Heart left ventricle (tissue), 13 donors: ENCODE measurements at regions not wholly inside any gene's neighbourhood (a gene's known extent, or its start where the extent isn't known, plus 50 kb on each side); places are given as distances from the start of the nearest gene placed in this dataset.

Experiments
- CTCF ChIP-seq, 12 donors: fragments of 200-600 bp; sonication (generic) in 4 of 12; IDR thresholded peaks; one replicate each; pipeline versions ENCODE4 v1.5.0 to v1.8.0; 2018 to 2022; ENCODE audit warnings: antibody characterized with exemption in 12 of 12, mild to moderate bottlenecking in 5 of 12
- POLR2A ChIP-seq, 2 donors: fragments of 450-650 bp; IDR thresholded peaks; one replicate each; pipeline ENCODE4 v1.6.1; 2017; ENCODE audit warnings: antibody characterized with exemption in 2 of 2, mild to moderate bottlenecking in 2 of 2, moderate library complexity in 2 of 2
- donor health status: ischemic (EF 13 %, LVEDD 7.1; RV severe dilation, severe dysfunction).
- donor health status: DM: no; HTN: yes; CAD: no.
- donor health status: DM: no; HTN: no; CAD: no.
- donor health status: ischemic (EF 25% LVEDD 6.9; RV normal size, moderate dysfunction).
- donor health status: ischemic (EF 25% LVEDD 5.7; RV mildly dilated, moderate dysfunction).
- donor health status: ischemic (EF 35%, LVEDD 5.7; RV mildly dilated, moderate dysfunction).
- donor health status: nonischemic (EF 11% LVEDD 7.7; RV severe dilation, severe dysfunction).
- donor health status: DM: yes; HTN: yes; CAD: no.
- donor health status: PGD.
- donor health status: ischemic (EF 29% LVEDD 5.4; RV normal size, mild dysfunction).
- donor health status: nonischemic (EF 23%, LVEDD 6.1; RV moderate dilation, normal function).

DNA sequence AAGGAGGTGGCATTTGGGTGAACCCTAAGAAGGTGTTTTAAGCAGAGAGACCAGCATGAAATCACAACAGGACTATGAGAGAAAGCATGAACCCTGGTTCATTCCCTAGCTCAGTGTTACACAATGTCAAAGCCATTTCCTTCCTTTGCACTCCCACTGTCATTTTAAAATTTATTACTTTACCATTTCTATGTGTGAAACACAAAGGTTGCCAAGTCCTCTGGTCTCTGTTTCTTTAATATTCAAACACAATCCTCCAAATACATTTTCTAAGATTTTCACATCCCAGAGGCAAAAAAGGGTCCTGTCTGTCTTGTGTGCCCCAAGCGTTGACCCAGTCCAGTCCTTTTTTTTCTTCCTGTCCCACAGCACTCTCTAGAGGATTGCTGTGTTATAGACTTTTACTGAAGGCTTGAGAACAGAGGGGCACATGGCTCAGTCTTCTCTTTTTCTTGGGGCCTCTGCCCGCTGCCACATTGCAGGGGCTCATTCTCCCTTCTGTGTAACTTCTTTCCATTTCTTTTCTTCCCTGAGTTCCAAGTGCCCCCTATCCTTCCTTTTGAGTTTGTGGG, 78.6 kb upstream of the SLC28A3 start:
- TF ChIP-seq CTCF (IDR thresholded peaks at IDR 0.05) = no peak
- no peak for TF ChIP-seq POLR2A (IDR thresholded peaks at IDR 0.05)
